ENCODE measurements at regions not wholly inside any gene's neighbourhood (a gene's known extent, or its start where the extent isn't known, plus 50 kb on each side); places are given as distances from the start of the nearest gene placed in this dataset.

DNA sequence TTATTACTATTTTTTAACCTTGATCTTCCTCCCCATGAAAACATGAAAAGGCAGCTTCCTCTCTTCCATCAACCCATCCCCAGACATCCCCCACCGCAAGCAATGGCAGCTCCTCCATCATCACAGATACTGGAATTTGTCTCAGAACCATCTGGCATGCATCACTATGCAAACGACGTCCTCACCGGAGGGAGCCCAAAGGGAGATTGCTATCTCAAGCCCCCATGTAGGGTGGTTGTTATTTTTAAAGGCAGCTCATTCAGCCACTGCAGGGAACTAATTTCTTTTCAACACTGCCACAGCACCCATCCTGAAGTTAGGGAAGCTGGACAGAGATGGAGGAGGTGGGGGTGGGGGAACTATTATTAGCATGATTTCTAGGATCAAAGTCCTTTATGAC lies 222.5 kb downstream of the FOXL1 start:
- ATAC-seq = no peak
- no peak for DNase-seq
- H3K27me3 ChIP-seq = peaks cover 0 to 19% (median 0%) of the 10 kb centered on the region in 9 donors

DNA sequence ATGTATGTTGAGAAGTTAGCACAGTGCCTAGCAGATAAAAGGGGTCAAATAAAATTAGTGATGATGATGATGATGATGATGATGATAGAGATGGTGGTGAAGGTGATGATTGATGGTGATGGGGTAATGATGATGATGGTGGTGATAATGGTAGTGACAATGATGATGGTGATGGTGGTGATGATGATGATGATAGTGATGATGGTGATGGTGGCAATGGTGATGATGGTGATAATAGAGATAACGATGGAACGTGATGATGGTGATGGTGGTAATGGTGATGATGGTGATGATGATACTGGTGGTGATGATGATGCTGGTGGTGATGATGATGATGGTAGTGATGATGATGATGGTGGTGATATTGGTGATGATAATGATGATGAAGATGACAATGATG lies 223.7 kb downstream of the FOXL1 start:
- DNase-seq (no peak), ATAC-seq (no peak)
- Histone ChIP-seq H3K9me3 (no peaks in the 10 kb centered on the region), H3K36me3 (no peaks in the 10 kb centered on the region), H3K4me1 (peaks cover 0 to 16% (median 6%) of the 10 kb centered on the region in 12 donors), H3K27ac (no peak overlapping the region), H3K4me3 (no peak overlapping the region), H3K27me3 (peaks cover 0 to 19% (median 0%) of the 10 kb centered on the region in 9 donors)
- WGBS, 4 donors = 87 to 96% (median 91%) methylated on average over 2 of the region's 2 CpGs
- TF ChIP-seq POLR2A (IDR thresholded peaks at IDR 0.05) = no peak
- TF ChIP-seq, protein P1, sequence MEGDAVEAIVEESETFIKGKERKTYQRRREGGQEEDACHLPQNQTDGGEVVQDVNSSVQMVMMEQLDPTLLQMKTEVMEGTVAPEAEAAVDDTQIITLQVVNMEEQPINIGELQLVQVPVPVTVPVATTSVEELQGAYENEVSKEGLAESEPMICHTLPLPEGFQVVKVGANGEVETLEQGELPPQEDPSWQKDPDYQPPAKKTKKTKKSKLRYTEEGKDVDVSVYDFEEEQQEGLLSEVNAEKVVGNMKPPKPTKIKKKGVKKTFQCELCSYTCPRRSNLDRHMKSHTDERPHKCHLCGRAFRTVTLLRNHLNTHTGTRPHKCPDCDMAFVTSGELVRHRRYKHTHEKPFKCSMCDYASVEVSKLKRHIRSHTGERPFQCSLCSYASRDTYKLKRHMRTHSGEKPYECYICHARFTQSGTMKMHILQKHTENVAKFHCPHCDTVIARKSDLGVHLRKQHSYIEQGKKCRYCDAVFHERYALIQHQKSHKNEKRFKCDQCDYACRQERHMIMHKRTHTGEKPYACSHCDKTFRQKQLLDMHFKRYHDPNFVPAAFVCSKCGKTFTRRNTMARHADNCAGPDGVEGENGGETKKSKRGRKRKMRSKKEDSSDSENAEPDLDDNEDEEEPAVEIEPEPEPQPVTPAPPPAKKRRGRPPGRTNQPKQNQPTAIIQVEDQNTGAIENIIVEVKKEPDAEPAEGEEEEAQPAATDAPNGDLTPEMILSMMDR (IDR thresholded peaks at IDR 0.05) = no peak
- intact Hi-C loops (cut with DNase I) = no loop called here

More for the DNA sequence above, 222.5 kb downstream of the FOXL1 start:
- Histone ChIP-seq H3K4me3 (no peak overlapping the region), H3K36me3 (no peaks in the 10 kb centered on the region), H3K27ac (no peak overlapping the region), H3K4me1 (peaks cover 0 to 14% (median 6%) of the 10 kb centered on the region in 12 donors), H3K9me3 (no peaks in the 10 kb centered on the region)
- TF ChIP-seq, protein P1 (IDR thresholded peaks at IDR 0.05) = no peak
- TF ChIP-seq POLR2A (IDR thresholded peaks at IDR 0.05) = no peak
- WGBS, 4 donors = 9 to 14% (median 11%) methylated on average over 4 of the region's 4 CpGs
- intact Hi-C loops (cut with DNase I) = no loop called here

DNA sequence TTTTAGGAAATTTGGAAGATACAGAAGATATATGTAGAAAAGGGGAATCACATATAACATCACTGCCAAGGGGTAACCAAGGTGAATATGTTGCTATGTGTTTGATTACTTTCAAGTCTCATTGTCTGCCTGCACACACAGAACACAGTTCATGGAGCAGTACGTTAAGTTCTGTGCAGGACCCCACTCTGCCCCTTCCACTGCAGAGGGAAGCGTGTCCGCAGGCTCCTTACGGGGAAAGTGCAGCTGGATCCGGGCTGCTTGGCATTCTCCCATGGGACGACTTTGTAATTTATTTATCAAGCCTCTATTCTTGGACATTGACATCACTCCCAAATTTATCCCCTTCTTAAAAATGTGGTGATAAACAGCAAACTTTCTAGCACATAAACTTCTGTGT lies 226.8 kb downstream of the FOXL1 start:
- Histone ChIP-seq H3K36me3 (no peaks in the 10 kb centered on the region), H3K27me3 (peaks cover 0 to 27% (median 0%) of the 10 kb centered on the region in 9 donors), H3K4me1 (peaks cover 0 to 16% (median 6%) of the 10 kb centered on the region in 12 donors), H3K9me3 (no peaks in the 10 kb centered on the region), H3K27ac (no peak overlapping the region), H3K4me3 (no peak overlapping the region)
- peak in 3 of 4 donors; percentile 44 to 73 (median 73) for ATAC-seq
- peak in 2 of 5 donors; percentile 19 to 47 for DNase-seq
- TF ChIP-seq, protein P1 (IDR thresholded peaks at IDR 0.05) = no peak
- no peak for TF ChIP-seq POLR2A (IDR thresholded peaks at IDR 0.05)
- WGBS, 4 donors = 27 to 43% (median 30%) methylated on average over 6 of the region's 6 CpGs
- intact Hi-C loops (cut with DNase I) = no loop called here

DNA sequence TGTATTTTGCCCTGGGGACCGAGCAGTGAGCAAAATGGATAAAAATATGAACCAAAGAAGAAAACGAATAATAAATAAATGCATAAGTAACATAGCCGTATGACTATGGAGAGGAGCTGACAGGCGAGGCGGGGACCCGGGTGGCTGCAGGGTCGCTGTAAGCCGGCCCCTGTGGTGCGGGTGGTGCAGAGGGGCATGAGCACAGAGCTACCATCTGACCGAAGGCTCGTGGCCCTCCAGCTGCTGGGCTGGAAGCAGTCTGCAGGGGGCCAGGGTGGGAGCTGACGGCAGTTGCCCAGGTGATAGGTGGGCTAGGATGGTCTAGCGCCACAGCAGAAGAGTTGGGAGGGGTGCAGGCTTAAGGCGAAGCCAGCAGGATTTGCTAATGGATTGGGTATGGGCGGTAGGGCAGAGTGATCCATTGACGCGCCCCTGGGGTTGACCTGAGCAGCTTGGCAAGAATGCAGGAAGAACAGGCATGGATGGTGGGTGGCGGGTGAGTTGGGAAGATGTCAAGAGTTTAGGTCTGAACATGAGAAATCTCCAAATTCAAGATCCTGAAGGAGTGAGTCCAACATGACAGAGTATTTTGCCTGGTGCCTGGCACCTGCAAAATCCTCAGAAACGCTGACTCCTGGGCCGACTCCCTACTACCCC lies 228.0 kb downstream of the FOXL1 start:
- H3K27ac ChIP-seq = no peak overlapping the region
- H3K36me3 ChIP-seq = no peaks in the 10 kb centered on the region
- WGBS, 4 donors = 87 to 90% (median 89%) methylated on average over 18 to 20 of the region's 20 CpGs
- DNase-seq = no peak
- peaks cover 0 to 16% (median 6%) of the 10 kb centered on the region in 12 donors for H3K4me1 ChIP-seq
- ATAC-seq = no peak
- intact Hi-C loops (cut with DNase I) = no loop called here
- peaks cover 0 to 19% (median 0%) of the 10 kb centered on the region in 9 donors for H3K27me3 ChIP-seq
- no peaks in the 10 kb centered on the region for H3K9me3 ChIP-seq
- TF ChIP-seq, protein P1 (IDR thresholded peaks at IDR 0.05) = no peak
- no peak for TF ChIP-seq POLR2A (IDR thresholded peaks at IDR 0.05)
- H3K4me3 ChIP-seq = no peak overlapping the region

Data from heart left ventricle (tissue), 16 donors.